HEK293 (cell line): ENCODE measurements at regions not wholly inside any gene's neighbourhood (a gene's known extent, or its start where the extent isn't known, plus 50 kb on each side); places are given as distances from the start of the nearest gene placed in this dataset.

Experiments used
- CTCF ChIA-PET: fragments of 350-600 bp; formaldehyde crosslinking; extraction: SDS; loops from one replicate; lab custom pipeline; 2021; ENCODE audit warnings: antibody characterized with exemption; lab: Yijun Ruan, JAX
- POLR2A ChIA-PET: fragments of 300-600 bp; formaldehyde crosslinking; extraction: SDS; loops from one replicate; lab custom pipeline; 2020; ENCODE audit warnings: antibody characterized with exemption, inconsistent platforms; lab: Yijun Ruan, JAX
- H3K27ac ChIP-seq: fragments of 200-500 bp; sonication (Bioruptor generic); 2 replicates; pipeline ENCODE4 v1.5.1; 2014; ENCODE audit warnings: low read depth, low read length, control low read depth, inconsistent platforms; ENCODE audit errors: extremely low read depth
- H3K36me3 ChIP-seq, 2 experiments: fragments of 200-500 bp in 1 of 2; sonication (Bioruptor generic) in 1 of 2; 1 replicate in 1 of 2; 2 replicates in 1 of 2; pipeline ENCODE4 v1.5.1; 2014 to 2017; ENCODE audit warnings: inconsistent platforms in 2 of 2, low read length in 2 of 2; ENCODE audit not compliant: control insufficient read depth in 2 of 2, insufficient read depth in 1 of 2
- H3K4me1 ChIP-seq: fragments of 200-500 bp; sonication (Bioruptor generic); 2 replicates; pipeline ENCODE4 v1.5.1; 2014; ENCODE audit warnings: mild to moderate bottlenecking, low read length, inconsistent platforms; ENCODE audit not compliant: control insufficient read depth, insufficient read depth
- H3K4me3 ChIP-seq: 2 replicates; pipeline ENCODE4 v1.5.1; 2011; ENCODE audit warnings: low read depth, mild to moderate bottlenecking, control low read depth, low read length, moderate library complexity
- H3K9me3 ChIP-seq: fragments of 200-500 bp; sonication (Bioruptor generic); 2 replicates; pipeline ENCODE4 v1.5.1; 2014; ENCODE audit warnings: low read depth, low read length, inconsistent platforms; ENCODE audit not compliant: control insufficient read depth, insufficient read depth
- GLI4 ChIP-seq: fragments of 450-650 bp; formaldehyde crosslinking; IDR thresholded peaks from 2 replicates; pipeline ENCODE4 v1.5.1; 2016; ENCODE audit warnings: missing biosample characterization, missing genetic modification characterization
- HOXA7 ChIP-seq: sonication (generic); formaldehyde crosslinking; IDR thresholded peaks from 2 replicates; pipeline ENCODE4 v1.8.1; 2022; ENCODE audit warnings: missing genetic modification reagents, borderline replicate concordance
- HOXD13 ChIP-seq: sonication (generic); formaldehyde crosslinking; IDR thresholded peaks from 2 replicates; pipeline ENCODE4 v1.8.0; 2022; ENCODE audit warnings: missing genetic modification reagents, borderline replicate concordance
- KLF16 ChIP-seq: fragments of 450-650 bp; formaldehyde crosslinking; IDR thresholded peaks from 2 replicates; pipeline ENCODE4 v1.5.1; 2017; ENCODE audit warnings: missing biosample characterization, missing genetic modification characterization
- ZFP41 ChIP-seq: fragments of 450-650 bp; formaldehyde crosslinking; IDR thresholded peaks from 2 replicates; pipeline ENCODE4 v1.5.1; 2016; ENCODE audit warnings: missing biosample characterization, missing genetic modification characterization, borderline replicate concordance
- ZNF138 ChIP-seq: fragments of 450-650 bp; formaldehyde crosslinking; IDR thresholded peaks from 2 replicates; pipeline ENCODE4 v1.5.1; 2016; ENCODE audit warnings: missing biosample characterization, missing genetic modification characterization, borderline replicate concordance
- ZNF16 ChIP-seq: fragments of 450-650 bp; formaldehyde crosslinking; IDR thresholded peaks from 2 replicates; pipeline ENCODE4 v1.5.1; 2016; ENCODE audit warnings: low read depth, missing biosample characterization, missing genetic modification characterization
- ZNF221 ChIP-seq: fragments of 450-650 bp; formaldehyde crosslinking; IDR thresholded peaks from 2 replicates; pipeline ENCODE4 v1.5.1; 2017; ENCODE audit warnings: missing biosample characterization, missing genetic modification characterization, borderline replicate concordance
- ZNF404 ChIP-seq: fragments of 450-650 bp; formaldehyde crosslinking; IDR thresholded peaks from 2 replicates; pipeline ENCODE4 v1.5.1; 2017; ENCODE audit warnings: missing biosample characterization, missing genetic modification characterization
- ZNF510 ChIP-seq: fragments of 450-650 bp; formaldehyde crosslinking; IDR thresholded peaks from 2 replicates; pipeline ENCODE4 v1.5.1; 2018; ENCODE audit warnings: mild to moderate bottlenecking, missing genetic modification characterization, missing biosample characterization; ENCODE audit not compliant: insufficient replicate concordance
- ZNF521 ChIP-seq: fragments of 450-650 bp; formaldehyde crosslinking; IDR thresholded peaks from 2 replicates; pipeline ENCODE4 v1.5.1; 2017; ENCODE audit warnings: missing biosample characterization, mild to moderate bottlenecking, missing genetic modification characterization
- ZNF529 ChIP-seq: fragments of 450-650 bp; formaldehyde crosslinking; IDR thresholded peaks from 2 replicates; pipeline ENCODE4 v1.5.1; 2017; ENCODE audit warnings: missing genetic modification characterization, missing biosample characterization; ENCODE audit not compliant: insufficient replicate concordance
- ZNF621 ChIP-seq: fragments of 450-650 bp; formaldehyde crosslinking; IDR thresholded peaks from 2 replicates; pipeline ENCODE4 v1.5.1; 2017; ENCODE audit warnings: missing biosample characterization, missing genetic modification characterization
- ZNF654 ChIP-seq: fragments of 450-650 bp; formaldehyde crosslinking; IDR thresholded peaks from 2 replicates; pipeline ENCODE4 v1.5.1; 2016; ENCODE audit warnings: low read depth, missing biosample characterization, missing genetic modification characterization
- ZNF660 ChIP-seq: fragments of 450-650 bp; IDR thresholded peaks from 2 replicates; pipeline ENCODE4 v1.5.1; 2018; ENCODE audit warnings: missing biosample characterization, mild to moderate bottlenecking, missing genetic modification characterization
- ZNF664 ChIP-seq: fragments of 450-650 bp; formaldehyde crosslinking; IDR thresholded peaks from 2 replicates; pipeline ENCODE4 v1.5.1; 2016; ENCODE audit warnings: missing biosample characterization, missing genetic modification characterization
- ZSCAN16 ChIP-seq: fragments of 450-650 bp; formaldehyde crosslinking; IDR thresholded peaks from 2 replicates; pipeline ENCODE4 v1.5.1; 2016; ENCODE audit warnings: missing biosample characterization, missing genetic modification characterization
- TF ChIP-seq, protein P1 (sequence below): fragments of 450-650 bp; formaldehyde crosslinking; IDR thresholded peaks from 2 replicates; pipeline ENCODE4 v1.5.1; 2017; ENCODE audit warnings: missing biosample characterization, missing genetic modification characterization
- TF ChIP-seq, protein P2 (sequence below): fragments of 450-650 bp; formaldehyde crosslinking; IDR thresholded peaks from 2 replicates; pipeline ENCODE4 v1.5.1; 2016; ENCODE audit warnings: missing biosample characterization, missing genetic modification characterization, low read depth
- TF ChIP-seq, protein P3 (sequence below): fragments of 450-650 bp; formaldehyde crosslinking; IDR thresholded peaks from 2 replicates; pipeline ENCODE4 v1.5.1; 2016; ENCODE audit warnings: missing biosample characterization, missing genetic modification characterization
- TF ChIP-seq, protein P4 (sequence below): sonication (generic); formaldehyde crosslinking; IDR thresholded peaks from 2 replicates; pipeline ENCODE4 v1.8.1; 2022; ENCODE audit warnings: mild to moderate bottlenecking, moderate library complexity, missing genetic modification reagents
- TF ChIP-seq, protein P5 (sequence below): fragments of 450-650 bp; formaldehyde crosslinking; IDR thresholded peaks from 2 replicates; pipeline ENCODE4 v1.5.1; 2016; ENCODE audit warnings: missing biosample characterization, missing genetic modification characterization
- TF ChIP-seq, protein P6 (sequence below): fragments of 450-650 bp; formaldehyde crosslinking; IDR thresholded peaks from 2 replicates; pipeline ENCODE4 v1.5.1; 2016; ENCODE audit warnings: missing biosample characterization, missing genetic modification characterization, low read depth
- TF ChIP-seq, protein P7 (sequence below): fragments of 450-650 bp; formaldehyde crosslinking; IDR thresholded peaks from 2 replicates; pipeline ENCODE4 v1.5.1; 2016; ENCODE audit warnings: missing biosample characterization, missing genetic modification characterization

DNA sequence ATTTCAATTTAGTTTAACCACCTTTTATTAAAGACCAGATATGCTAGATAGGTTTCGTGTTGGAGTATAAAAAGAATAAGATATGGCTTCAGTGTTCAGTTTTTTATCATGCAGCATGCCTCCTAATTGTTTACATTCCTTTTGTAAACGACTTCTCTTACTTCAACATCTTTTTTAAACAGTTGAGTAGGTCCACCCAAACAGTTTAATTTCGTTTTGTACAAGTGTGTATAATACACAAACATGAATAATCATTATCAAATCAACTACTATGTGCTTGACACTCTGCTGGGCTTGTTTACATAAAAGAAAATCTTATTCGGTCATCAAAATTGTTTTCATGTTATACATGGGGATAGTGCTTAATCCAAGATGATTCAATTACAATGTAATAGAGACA, 906.3 kb upstream of the ADGRL4 start:
- no peak for TF ChIP-seq ZNF510
- TF ChIP-seq GLI4 (tag by site-specific recombination), result no peak
- no peak for TF ChIP-seq ZNF621 (tag by site-specific recombination)
- TF ChIP-seq, protein P1, sequence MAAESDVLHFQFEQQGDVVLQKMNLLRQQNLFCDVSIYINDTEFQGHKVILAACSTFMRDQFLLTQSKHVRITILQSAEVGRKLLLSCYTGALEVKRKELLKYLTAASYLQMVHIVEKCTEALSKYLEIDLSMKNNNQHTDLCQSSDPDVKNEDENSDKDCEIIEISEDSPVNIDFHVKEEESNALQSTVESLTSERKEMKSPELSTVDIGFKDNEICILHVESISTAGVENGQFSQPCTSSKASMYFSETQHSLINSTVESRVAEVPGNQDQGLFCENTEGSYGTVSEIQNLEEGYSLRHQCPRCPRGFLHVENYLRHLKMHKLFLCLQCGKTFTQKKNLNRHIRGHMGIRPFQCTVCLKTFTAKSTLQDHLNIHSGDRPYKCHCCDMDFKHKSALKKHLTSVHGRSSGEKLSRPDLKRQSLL (tag by site-specific recombination), result no peak
- no peak for TF ChIP-seq HOXA7
- TF ChIP-seq ZSCAN16, result no peak
- no peak for TF ChIP-seq ZNF654
- TF ChIP-seq, protein P2, sequence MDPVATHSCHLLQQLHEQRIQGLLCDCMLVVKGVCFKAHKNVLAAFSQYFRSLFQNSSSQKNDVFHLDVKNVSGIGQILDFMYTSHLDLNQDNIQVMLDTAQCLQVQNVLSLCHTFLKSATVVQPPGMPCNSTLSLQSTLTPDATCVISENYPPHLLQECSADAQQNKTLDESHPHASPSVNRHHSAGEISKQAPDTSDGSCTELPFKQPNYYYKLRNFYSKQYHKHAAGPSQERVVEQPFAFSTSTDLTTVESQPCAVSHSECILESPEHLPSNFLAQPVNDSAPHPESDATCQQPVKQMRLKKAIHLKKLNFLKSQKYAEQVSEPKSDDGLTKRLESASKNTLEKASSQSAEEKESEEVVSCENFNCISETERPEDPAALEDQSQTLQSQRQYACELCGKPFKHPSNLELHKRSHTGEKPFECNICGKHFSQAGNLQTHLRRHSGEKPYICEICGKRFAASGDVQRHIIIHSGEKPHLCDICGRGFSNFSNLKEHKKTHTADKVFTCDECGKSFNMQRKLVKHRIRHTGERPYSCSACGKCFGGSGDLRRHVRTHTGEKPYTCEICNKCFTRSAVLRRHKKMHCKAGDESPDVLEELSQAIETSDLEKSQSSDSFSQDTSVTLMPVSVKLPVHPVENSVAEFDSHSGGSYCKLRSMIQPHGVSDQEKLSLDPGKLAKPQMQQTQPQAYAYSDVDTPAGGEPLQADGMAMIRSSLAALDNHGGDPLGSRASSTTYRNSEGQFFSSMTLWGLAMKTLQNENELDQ (tag by site-specific recombination), result no peak
- no peak for TF ChIP-seq ZNF529 (tag by site-specific recombination)
- TF ChIP-seq ZNF16 (tag by site-specific recombination), result no peak
- no peak for TF ChIP-seq ZNF664 (tag by site-specific recombination)
- TF ChIP-seq ZNF221 (tag by site-specific recombination), result no peak
- TF ChIP-seq ZFP41 (tag by site-specific recombination), result no peak
- no peak for TF ChIP-seq ZNF660 (tag by site-specific recombination)
- TF ChIP-seq, protein P3, sequence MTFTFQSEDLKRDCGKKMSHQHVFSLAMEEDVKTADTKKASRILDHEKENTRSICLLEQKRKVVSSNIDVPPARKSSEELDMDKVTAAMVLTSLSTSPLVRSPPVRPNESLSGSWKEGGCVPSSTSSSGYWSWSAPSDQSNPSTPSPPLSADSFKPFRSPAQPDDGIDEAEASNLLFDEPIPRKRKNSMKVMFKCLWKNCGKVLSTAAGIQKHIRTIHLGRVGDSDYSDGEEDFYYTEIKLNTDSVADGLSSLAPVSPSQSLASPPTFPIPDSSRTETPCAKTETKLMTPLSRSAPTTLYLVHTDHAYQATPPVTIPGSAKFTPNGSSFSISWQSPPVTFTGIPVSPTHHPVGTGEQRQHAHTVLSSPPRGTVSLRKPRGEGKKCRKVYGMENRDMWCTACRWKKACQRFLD, result no peak
- no peak for TF ChIP-seq KLF16 (tag by site-specific recombination)
- no peak for TF ChIP-seq HOXD13 (CRISPR knock-in tag)
- TF ChIP-seq ZNF138, result no peak
- Histone ChIP-seq H3K4me3 (no peak overlapping the region), H3K4me1 (no peaks in the 10 kb centered on the region), H3K27ac (no peak overlapping the region), H3K9me3 (no peaks in the 10 kb centered on the region), H3K36me3 (no peaks in the 10 kb centered on the region)
- ChIA-PET CTCF (no interaction called here), POLR2A (no interaction called here)

DNA sequence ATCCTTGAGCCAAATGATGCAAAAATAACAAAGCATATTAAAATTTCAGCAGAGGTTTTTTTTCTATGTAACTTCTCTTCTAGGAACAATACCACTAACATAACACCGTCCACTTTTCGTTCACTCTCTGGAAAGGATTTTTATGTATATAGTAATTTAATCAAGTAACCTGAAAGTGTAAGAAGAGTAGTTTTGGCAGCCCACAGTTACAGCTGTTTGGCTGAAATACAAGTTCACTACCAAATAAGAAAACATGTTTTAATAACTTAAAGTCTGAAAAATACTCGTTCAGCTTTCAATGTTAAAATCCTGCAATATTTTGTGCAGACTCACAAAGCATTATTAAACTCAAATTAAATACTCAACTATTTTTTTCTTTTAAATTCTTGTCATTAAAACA, 896.8 kb upstream of the ADGRL4 start:
- Histone ChIP-seq H3K9me3 (no peaks in the 10 kb centered on the region), H3K27ac (no peak overlapping the region), H3K36me3 (no peaks in the 10 kb centered on the region), H3K4me1 (no peaks in the 10 kb centered on the region), H3K4me3 (no peak overlapping the region)
- POLR2A ChIA-PET, result no interaction called here
- CTCF ChIA-PET, result no interaction called here
- TF ChIP-seq, protein P4, sequence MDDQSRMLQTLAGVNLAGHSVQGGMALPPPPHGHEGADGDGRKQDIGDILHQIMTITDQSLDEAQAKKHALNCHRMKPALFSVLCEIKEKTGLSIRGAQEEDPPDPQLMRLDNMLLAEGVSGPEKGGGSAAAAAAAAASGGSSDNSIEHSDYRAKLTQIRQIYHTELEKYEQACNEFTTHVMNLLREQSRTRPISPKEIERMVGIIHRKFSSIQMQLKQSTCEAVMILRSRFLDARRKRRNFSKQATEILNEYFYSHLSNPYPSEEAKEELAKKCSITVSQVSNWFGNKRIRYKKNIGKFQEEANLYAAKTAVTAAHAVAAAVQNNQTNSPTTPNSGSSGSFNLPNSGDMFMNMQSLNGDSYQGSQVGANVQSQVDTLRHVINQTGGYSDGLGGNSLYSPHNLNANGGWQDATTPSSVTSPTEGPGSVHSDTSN (CRISPR knock-in tag), result no peak
- TF ChIP-seq, protein P5, sequence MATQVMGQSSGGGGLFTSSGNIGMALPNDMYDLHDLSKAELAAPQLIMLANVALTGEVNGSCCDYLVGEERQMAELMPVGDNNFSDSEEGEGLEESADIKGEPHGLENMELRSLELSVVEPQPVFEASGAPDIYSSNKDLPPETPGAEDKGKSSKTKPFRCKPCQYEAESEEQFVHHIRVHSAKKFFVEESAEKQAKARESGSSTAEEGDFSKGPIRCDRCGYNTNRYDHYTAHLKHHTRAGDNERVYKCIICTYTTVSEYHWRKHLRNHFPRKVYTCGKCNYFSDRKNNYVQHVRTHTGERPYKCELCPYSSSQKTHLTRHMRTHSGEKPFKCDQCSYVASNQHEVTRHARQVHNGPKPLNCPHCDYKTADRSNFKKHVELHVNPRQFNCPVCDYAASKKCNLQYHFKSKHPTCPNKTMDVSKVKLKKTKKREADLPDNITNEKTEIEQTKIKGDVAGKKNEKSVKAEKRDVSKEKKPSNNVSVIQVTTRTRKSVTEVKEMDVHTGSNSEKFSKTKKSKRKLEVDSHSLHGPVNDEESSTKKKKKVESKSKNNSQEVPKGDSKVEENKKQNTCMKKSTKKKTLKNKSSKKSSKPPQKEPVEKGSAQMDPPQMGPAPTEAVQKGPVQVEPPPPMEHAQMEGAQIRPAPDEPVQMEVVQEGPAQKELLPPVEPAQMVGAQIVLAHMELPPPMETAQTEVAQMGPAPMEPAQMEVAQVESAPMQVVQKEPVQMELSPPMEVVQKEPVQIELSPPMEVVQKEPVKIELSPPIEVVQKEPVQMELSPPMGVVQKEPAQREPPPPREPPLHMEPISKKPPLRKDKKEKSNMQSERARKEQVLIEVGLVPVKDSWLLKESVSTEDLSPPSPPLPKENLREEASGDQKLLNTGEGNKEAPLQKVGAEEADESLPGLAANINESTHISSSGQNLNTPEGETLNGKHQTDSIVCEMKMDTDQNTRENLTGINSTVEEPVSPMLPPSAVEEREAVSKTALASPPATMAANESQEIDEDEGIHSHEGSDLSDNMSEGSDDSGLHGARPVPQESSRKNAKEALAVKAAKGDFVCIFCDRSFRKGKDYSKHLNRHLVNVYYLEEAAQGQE (tag by site-specific recombination), result no peak
- TF ChIP-seq ZNF521 (tag by site-specific recombination) (no peak), ZNF404 (tag by site-specific recombination) (no peak)
- TF ChIP-seq, protein P6, sequence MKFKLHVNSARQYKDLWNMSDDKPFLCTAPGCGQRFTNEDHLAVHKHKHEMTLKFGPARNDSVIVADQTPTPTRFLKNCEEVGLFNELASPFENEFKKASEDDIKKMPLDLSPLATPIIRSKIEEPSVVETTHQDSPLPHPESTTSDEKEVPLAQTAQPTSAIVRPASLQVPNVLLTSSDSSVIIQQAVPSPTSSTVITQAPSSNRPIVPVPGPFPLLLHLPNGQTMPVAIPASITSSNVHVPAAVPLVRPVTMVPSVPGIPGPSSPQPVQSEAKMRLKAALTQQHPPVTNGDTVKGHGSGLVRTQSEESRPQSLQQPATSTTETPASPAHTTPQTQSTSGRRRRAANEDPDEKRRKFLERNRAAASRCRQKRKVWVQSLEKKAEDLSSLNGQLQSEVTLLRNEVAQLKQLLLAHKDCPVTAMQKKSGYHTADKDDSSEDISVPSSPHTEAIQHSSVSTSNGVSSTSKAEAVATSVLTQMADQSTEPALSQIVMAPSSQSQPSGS, result no peak
- TF ChIP-seq, protein P7, sequence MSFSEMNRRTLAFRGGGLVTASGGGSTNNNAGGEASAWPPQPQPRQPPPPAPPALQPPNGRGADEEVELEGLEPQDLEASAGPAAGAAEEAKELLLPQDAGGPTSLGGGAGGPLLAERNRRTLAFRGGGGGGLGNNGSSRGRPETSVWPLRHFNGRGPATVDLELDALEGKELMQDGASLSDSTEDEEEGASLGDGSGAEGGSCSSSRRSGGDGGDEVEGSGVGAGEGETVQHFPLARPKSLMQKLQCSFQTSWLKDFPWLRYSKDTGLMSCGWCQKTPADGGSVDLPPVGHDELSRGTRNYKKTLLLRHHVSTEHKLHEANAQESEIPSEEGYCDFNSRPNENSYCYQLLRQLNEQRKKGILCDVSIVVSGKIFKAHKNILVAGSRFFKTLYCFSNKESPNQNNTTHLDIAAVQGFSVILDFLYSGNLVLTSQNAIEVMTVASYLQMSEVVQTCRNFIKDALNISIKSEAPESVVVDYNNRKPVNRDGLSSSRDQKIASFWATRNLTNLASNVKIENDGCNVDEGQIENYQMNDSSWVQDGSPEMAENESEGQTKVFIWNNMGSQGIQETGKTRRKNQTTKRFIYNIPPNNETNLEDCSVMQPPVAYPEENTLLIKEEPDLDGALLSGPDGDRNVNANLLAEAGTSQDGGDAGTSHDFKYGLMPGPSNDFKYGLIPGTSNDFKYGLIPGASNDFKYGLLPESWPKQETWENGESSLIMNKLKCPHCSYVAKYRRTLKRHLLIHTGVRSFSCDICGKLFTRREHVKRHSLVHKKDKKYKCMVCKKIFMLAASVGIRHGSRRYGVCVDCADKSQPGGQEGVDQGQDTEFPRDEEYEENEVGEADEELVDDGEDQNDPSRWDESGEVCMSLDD, result no peak
